B cell (primary cell): ENCODE measurements at regions not wholly inside any gene's neighbourhood (a gene's known extent, or its start where the extent isn't known, plus 50 kb on each side); places are given as distances from the start of the nearest gene placed in this dataset.

Experiments used
- CTCF ChIP-seq: fragments of 200-600 bp; IDR thresholded peaks from one replicate; pipeline ENCODE4 v1.8.0; 2022; ENCODE audit warnings: antibody characterized with exemption, mild to moderate bottlenecking
- EZH2 ChIP-seq: IDR thresholded peaks from 2 replicates; pipeline ENCODE4 v1.6.1; 2012; ENCODE audit warnings: borderline replicate concordance, low read depth, mild to moderate bottlenecking, moderate library complexity, low read length; ENCODE audit not compliant: insufficient read depth, poor library complexity, severe bottlenecking

- TF ChIP-seq CTCF (no peak), EZH2 (no peak)
Measured at GRCh38 chr1:83499998-83500397, 498.9 kb downstream of the TTLL7 start.
